Activated CD4-positive, alpha-beta T cell treated with anti-CD3 and anti-CD28 coated beads, Interleukin-2, amount 50 U/mL, for 48 hours (primary cell): ENCODE measurements at regions not wholly inside any gene's neighbourhood (a gene's known extent, or its start where the extent isn't known, plus 50 kb on each side); places are given as distances from the start of the nearest gene placed in this dataset.

Source experiments
- DNase-seq, 2 experiments: peaks; one replicate each; pipeline ENCODE4 v3.0.0-alpha.2; 2020

DNA sequence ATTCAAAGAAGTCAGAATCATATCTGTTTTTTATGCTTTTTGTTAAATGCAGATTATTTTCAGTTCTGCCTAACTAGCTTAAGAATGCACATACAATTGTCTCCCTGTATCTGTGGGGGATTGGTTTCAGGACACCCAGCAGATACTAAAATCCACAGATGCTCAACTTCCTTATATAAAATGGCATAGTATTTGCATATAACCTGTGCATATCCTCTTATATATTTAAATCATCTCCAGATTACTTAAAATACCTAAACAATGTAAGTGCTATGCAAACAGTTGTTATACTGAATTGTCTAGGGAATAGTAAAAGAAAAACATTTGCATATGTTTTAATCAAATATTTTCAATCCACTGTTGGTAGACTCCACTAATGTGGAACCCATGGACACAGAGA is 279.4 kb downstream of the TMA16 start:
- no peak for DNase-seq

DNA sequence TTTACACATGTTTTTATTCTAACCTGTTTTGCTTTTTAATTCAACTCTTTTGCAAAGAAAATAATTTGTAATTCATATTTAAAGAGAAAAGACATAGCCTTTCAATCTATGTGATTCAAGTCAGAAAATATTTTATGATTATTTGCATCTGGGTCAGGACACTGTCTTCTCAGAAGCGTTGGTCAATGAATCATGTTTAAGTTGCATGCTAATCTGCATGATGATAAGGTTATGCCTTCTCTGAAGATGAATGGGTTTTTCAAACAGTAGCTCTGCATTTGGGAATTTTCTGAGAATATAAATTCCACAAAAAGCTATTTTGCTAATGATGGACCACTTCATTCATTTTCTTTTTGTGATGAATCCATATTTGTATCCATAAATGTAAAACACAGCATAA is 282.5 kb downstream of the TMA16 start:
- no peak for DNase-seq

DNA sequence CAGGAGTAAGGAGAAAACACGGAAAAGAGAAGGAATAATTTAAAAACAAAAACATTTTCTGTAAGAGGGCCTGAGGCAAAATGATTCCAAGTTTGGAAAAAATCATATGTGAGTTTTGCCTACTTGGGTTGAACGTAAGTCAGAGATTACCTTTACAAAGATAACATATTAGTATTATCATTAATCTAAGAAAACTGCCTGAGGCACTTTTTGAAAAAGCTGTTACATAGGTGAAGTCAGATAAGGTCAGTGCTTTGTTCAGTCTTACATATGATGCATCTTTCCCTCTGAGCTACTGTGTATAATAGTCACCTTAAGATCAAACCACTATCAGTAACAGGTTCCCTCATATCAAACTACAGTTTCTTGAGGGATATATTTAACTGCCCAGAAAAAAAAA is 287.2 kb downstream of the TMA16 start:
- no peak for DNase-seq

DNA sequence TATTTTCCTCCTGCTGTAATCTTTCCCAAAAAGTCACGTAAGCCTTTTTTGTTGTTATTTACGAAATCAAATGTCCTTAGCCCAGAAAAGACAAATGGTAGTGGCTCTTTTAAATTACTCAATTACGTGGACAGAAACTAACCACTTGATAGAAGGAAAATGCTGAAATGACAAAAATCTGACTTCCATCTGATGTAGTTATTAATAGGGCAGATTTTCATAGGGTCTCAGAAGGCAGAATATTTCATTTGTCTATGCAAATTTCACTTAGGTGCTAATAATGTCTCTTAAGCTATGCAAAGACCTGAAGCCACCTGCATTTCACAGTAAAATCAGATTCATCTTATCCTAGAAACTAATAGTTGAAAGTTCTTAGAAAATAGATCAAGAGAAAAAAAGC is 295.7 kb downstream of the TMA16 start:
- DNase-seq = no peak

DNA sequence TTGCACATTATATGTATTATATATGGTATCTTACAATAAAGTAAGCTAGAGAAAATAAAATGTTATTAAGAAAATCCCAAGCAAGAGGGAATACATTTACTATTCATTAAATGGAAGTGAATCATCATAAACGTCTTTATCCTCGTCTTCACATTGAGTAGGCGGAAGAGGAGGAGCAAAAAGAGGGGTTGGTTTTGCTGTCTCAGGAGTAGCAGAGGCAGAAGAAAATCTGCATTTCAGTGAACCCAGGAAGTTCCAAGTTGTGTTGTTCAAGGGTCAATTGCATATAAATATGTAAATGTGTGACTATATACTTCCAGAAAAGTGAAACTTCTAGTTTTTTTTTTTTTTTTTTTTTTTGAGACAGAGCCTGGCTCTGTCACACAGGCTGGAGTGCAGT is 301.4 kb downstream of the TMA16 start:
- no peak for DNase-seq

DNA sequence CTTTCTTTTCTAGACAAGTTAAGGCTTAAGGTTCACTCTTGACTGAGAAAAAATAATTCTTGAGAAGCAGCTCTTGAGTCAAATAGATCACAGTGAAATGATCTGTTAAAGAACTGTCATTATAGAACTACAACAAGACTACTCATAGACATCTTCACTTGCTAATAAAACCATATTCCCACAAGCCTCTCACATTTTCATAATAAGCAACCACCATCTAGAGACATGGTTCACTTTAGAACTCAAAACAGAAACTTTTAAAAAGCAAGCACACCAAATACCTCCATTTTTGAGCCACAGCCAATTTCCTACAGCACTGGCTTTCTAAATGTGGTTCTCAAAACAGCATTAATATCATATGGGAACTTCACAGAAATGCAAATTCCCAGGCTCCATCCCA is 309.5 kb downstream of the TMA16 start:
- no peak for DNase-seq

DNA sequence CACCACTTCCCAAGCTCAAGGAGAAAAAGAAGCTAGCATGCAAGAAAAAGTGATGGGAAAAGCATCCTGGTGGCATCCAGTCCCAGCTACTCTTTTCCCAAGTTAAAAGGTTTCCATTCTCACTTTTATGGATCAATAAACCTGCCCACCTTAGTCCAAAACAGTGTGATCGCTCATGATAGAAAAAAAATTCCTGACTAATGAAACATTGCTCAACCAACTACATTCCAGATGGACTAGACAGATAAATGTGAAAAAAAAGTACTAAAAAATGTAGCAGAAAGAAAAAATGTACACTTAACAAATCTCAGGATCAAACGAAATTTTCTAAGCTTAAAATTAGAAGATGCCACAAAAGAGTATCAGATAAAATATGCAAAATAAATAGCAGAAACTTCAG is 312.2 kb downstream of the TMA16 start:
- DNase-seq = no peak

DNA sequence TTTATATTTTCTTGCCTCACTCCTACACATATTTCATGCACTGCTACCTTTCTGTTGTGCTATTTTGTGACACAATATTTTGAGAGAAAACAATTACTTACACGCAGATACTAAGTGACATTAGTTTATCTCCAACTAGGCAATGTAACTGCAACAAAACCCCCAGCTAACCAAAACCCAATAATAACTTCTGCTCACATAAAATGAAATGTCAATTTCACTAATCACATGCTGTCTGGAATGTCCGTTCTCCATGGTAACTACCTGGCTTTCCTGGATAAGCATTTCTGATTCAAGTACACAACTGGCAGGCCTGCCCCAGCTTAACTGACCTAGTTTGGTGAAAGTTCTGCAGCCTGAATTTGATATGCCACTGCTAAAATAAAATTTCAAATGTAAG is 313.5 kb downstream of the TMA16 start:
- no peak for DNase-seq

DNA sequence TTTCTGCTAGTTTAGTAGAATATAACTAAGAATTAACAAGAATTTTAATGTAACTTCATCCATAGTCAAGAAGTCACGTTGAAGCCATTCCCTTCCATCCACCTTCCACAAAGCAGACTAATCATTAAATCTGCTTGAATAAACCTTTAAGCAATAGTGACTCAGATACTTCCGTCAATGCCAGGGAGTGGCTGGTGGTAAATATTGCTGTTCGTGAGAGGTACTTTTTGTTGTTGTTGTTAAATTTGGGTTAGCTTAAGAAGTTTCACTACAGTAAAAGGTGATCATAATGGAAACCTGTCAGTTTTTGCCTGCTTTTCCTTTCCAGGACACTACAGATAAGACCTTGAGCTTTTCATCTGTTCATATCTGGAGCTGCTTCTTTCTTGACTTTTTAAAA is 316.3 kb downstream of the TMA16 start:
- no peak for DNase-seq

DNA sequence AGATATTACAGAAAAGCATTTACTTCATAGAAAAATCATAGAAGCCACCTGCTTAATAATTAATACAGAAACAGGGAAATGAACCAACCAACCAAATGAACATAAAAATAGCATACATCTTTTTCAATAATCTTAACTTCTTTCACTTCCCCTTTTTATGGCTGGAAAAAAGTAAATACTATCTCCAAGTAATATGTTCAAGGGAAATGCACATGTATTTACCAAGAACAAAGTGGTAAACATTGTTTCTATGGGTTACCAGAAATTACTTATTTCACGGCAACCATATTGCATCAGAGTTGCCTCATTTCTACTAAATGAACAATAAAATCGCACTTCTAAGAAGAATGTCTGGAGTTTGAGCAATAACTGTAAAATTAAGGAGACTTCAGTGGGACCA is 321.3 kb downstream of the TMA16 start:
- no peak for DNase-seq

DNA sequence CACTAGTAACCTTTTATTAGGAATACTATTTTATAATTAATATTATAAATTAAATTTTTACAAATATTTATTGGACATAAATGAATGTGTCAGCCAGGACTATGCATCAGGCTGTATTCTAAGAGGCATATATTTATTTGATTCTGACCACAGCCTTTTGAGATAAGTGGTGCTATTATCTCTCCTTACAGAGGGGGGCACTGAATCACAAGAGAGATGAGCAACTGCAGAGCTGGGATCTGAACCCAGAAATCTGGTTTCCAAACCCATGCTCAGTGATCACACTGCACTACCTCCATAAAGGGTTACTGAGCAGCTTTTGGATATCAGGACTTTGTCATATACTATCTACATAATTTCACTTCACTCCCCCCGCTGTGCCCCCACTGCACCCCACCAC is 322.0 kb downstream of the TMA16 start:
- no peak for DNase-seq

DNA sequence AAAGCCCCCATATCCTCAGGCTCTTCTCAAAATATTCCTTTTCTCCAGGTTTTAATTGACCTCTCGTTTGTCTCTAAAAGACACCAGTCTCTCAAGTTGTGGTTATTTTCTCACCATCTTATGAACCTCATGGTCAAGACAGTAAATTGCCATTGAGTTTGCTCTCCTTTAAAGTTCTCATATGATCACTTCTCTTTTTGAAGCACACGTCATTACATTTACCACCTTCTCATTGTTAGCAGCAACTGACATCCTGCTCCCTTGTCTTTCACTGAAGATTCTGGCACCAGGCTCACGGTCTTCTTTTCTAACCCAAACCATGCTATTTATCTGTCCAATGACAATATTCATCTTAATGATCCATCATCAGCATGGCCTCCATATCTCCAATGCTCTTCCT is 324.2 kb downstream of the TMA16 start:
- no peak for DNase-seq

DNA sequence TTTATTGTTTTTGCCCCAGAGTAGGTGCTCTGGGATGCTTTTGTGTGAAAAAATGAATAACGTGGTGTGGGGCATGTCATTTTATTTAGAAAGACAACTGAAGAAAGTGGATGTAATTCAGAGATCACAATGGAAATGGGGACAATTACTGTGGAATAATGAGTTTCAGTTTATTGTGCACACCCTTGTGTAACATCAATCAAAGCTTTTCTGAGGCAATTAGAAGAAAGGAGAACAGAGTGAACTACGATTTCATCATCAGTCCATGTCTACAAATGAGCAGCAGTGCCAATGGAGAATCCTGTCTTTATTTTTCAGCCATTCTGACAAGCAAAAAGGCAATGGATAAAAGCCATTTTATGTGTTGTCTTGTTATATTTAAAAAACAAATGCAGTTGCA is 339.2 kb downstream of the TMA16 start:
- DNase-seq = no peak

DNA sequence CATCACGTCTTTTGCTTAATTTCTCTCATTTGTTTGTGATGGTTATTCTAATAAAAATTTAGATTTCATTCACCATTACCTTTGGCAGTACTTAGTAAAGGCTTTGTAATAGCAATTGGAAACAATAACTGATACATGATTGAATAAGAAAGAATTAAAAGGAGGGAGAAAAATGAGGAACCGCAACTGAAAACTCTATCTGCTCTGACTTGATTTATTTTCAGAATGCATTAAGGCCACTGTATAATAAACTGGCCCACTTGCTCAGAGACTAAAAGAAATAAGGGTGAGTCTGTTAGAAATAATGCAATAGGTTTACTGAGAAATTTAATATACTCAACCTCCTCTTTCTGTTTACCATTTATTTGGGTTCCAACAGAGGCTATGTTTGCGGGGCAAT is 351.5 kb downstream of the TMA16 start:
- DNase-seq = no peak

DNA sequence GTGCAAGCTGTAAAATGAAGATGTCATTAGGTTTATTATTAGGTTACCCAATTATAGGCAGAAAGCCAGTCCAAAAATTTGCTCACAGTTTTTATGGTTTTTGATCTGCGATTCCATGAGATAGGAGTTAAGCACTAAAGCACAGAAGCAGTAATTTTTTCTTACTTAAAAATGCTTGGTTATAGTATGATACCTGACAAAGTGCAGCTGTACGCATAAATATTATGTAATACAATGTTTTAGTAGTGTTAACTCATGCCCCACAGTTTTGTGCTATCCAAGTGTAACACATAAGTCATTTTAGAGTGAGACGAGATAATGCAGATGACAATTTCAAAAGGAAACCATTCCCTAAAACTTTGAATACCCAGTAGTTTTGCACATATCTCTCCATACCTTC is 357.8 kb downstream of the TMA16 start:
- no peak for DNase-seq

DNA sequence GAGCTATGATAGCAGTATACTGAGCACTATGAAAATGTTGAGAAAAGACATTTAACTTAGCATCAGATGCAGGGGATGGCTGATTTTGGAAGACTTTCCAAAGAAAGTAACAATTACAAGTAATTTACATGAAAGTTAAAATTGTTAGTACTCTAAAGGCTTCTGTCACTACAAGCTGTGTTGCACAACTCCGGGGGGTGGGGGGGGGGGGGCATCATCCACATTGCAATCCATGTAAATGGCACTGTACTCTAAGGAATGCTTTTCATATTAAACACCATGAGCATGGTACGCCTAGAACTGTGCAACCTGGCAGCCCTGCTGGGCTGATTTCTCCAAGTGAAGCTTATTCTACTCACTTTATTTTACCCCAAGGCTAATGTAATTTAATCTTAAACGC is 363.4 kb downstream of the TMA16 start:
- DNase-seq = no peak

DNA sequence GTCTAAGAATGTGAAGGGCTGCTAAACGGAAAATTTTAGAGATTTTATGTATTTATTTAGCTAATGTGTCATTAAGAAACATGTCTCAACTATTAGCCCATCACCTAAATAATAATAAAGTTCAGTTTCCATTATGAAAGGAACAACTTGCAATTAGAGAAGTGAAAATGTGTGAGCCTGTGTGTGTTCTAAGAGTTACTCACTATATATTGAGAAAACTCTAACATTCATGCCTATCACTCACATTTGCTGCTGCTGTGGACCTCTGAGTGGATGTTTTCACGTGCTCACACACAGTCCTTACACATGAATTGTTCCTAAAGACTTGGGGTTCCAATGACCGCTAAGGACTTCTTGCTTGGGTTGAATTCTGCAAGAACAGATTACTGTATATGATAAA is 364.0 kb downstream of the TMA16 start:
- no peak for DNase-seq

DNA sequence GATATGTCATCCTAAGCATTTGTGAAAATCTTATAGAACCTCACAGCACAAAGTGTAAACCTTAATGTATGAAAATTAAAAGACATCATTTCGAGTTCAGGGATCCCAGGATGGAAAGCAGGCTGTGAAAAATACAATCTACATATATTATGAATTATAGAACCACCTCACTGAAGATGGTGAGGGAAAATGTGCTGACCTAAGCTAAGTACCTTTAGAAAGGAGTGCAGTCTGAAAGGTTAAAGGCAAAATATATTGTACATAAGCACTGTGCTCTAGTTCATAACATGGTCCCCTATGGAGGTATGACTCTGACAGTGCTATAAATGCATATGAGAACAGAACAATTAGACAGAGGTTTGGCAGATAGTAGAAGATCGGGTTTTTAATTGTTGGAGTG is 368.6 kb downstream of the TMA16 start:
- DNase-seq = no peak

DNA sequence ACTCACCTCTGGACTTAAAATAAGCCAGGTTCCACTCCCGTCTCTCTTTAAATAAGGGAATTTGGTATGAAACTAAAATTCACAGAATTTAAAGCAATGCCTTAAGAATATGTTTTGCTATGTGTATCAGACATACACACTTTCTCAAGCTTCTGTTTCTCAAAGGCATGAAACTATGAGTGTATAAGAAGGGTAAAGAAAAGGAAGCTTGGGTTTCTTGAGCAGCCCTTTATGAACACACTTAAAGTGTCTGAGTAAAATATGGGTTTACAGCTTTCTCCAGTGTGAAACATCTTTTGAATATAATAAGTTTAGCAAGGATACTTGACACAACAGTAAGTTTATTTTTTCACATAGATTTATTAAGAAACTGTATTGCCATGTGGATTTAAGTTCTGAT is 370.5 kb downstream of the TMA16 start:
- DNase-seq = no peak

DNA sequence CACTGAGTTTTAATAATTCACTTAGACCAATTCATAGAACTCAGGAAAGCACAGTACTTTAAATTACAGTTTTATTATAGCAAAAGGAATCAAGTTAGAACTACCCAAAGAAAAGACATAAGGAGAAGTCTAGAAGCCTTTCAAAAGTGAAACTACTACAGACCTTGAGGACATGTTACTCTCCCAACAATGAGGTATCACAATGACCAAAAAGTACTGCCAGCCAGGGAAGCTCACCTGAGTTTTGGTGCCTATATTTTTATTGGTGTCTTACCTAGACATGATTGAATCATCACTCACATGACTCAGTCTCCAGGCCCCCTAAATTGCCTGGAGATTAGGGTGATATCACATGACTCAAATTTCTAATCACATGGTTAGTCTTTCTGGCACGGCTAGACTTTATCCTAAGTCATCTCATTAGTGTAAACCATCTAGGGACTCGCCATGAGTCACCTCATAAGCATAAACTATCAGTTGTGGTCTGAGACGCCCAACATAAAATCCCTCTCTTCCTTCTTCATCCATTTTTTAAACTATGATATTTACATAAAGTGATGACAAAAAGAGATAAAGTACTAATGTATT is 372.3 kb downstream of the TMA16 start:
- no peak for DNase-seq

DNA sequence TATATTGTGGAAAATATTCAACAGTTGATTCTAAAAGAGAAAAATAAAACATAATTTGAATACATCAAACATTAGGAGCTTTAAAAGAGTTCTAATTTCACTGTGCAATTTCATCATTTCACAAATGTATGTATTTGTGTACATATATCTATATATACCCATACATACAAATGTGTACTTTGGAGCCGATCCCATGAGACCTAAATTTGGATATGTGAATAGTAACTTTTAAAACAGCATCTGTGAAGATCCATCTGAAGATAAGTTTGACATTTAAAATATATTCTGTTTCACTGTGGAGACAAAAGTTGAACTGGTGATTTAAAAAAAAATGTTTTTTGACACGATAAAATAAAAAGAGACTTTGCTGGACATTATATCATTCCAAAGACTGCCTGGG is 374.0 kb downstream of the TMA16 start:
- no peak for DNase-seq

DNA sequence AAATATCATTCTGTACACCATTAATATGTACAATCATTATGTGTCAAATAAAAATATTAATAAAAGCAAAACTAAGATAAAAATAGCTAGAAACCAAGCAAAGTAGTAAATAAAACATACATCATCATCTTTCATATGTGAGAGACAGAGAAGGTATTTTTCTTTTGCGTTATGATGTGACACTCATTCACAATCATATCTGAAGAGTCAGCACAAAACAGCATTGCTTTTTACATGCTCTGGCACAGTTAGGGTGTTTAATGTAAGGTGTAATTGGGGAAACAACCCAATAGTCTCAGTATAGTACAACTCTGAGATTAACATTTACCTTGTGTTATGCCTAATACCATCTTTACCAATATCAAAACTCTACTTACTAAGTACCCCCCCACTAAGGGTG is 376.6 kb downstream of the TMA16 start:
- no peak for DNase-seq

DNA sequence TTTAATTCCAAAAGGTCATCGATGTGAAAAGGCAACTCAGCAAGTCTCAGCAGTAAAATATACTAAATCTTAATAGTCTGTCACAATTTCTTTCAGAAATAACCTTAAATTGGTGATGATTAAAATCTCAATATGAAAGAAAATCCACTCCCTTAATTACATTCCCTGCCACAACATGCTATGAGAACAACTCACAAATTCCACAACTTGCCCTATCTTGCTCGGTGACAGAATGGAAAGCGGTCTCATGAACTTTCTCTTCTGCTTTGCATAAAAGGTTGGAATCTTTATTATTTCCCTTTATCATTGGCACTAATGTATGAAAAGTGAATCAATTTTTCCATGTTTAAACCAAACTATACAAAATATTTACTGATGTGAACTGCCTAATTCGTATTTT is 380.8 kb downstream of the TMA16 start:
- no peak for DNase-seq

DNA sequence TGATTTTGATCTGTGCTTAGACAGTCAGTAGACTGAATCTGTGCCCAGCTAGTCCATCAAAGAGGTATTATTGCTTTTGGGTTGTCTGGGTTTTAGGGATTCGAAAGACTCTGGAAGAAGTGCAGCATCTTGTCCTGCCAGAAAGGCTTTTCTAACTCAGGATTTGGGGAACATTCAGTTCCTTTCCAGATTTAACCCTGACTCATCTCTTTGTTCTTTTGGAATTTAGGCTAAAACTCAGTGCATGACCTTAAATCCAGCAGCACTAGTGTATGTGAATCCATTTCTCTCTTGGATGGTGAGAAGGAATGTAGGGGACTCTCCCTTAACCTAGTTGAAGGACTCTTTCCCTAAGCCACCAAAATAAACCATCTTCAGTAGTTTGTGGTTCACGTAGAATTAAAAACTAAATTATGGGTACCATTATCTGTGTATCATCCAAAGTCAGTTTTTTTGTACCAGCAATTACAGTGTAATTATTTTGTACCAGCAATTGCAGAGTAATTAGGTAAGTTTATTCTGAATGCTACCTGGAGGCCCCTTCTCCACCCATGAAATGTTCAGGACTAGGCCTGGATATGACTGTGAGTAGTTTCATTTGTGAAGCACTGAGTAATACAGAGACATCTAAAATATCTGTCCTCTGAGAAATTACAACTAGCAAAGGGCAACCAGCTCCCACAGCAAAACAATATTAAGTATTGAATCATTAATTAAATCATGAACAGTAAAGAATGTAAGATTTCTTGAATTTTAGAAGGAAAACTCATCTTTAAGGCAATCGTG is 384.0 kb downstream of the TMA16 start:
- DNase-seq = no peak

DNA sequence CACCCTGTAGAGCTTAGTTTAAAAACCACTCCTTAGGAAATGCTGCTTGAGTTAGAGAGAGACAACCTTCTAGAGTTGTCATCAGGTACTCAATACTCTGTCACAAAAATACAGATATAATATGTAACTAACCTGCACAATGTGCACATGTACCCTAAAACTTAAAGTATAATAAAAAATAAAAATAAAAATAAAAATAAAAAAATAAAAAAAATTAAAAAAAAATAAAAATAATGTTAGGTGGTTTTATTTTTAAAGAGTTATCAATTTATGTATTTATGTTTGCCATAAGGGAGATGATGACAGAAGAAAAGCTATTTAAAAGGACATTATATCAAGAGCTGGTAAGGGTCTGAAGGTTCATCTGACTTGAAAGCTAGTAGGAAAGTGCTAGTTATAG is 397.9 kb downstream of the TMA16 start:
- DNase-seq = no peak
